Fibroblast of lung (primary cell): ENCODE measurements at regions not wholly inside any gene's neighbourhood (a gene's known extent, or its start where the extent isn't known, plus 50 kb on each side); places are given as distances from the start of the nearest gene placed in this dataset.

Experiments
- EZH2 ChIP-seq: IDR thresholded peaks from 2 replicates; pipeline ENCODE4 v1.5.1; 2012; ENCODE audit warnings: low read length, control low read depth, mild to moderate bottlenecking; ENCODE audit errors: missing control alignments
- TF ChIP-seq, protein P1 (sequence below), 2 donors: IDR thresholded peaks in 1 of 2; conservative IDR thresholded peaks in 1 of 2; 1 replicate in 1 of 2; 2 replicates in 1 of 2; pipeline ENCODE4 v1.5.1; 2011 to 2012; ENCODE audit warnings: low read length in 2 of 2, control low read depth in 1 of 2, inconsistent platforms in 1 of 2, low read depth in 1 of 2, mild to moderate bottlenecking in 1 of 2

DNA sequence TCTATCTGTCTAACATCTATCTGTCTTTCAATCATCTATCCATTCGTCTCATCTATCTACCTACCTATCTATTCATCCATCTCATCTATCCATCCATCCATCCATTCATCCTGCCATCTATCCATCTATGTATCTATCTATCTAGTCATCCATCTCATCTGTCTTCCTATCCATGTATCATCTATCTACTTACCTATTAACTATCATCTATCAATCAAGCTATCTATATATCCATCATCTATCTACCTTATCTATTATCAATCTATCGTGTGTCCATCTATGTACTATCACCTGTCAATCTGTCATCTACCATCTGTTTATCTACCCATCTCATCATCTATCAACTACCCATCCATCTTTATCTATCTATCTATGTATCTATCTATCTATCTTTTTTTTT, 217.7 kb downstream of the CRLF2 start:
- TF ChIP-seq, protein P1, sequence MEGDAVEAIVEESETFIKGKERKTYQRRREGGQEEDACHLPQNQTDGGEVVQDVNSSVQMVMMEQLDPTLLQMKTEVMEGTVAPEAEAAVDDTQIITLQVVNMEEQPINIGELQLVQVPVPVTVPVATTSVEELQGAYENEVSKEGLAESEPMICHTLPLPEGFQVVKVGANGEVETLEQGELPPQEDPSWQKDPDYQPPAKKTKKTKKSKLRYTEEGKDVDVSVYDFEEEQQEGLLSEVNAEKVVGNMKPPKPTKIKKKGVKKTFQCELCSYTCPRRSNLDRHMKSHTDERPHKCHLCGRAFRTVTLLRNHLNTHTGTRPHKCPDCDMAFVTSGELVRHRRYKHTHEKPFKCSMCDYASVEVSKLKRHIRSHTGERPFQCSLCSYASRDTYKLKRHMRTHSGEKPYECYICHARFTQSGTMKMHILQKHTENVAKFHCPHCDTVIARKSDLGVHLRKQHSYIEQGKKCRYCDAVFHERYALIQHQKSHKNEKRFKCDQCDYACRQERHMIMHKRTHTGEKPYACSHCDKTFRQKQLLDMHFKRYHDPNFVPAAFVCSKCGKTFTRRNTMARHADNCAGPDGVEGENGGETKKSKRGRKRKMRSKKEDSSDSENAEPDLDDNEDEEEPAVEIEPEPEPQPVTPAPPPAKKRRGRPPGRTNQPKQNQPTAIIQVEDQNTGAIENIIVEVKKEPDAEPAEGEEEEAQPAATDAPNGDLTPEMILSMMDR (conservative IDR thresholded peaks at IDR 0.05 in 1 of 2, IDR thresholded peaks at IDR 0.05 in 1 of 2; ENCODE audit: low read depth in 1 of 2, low read length in 2 of 2), result no peak
- TF ChIP-seq EZH2, result no peak
